Large intestine (tissue), 3 donors: ENCODE measurements at regions not wholly inside any gene's neighbourhood (a gene's known extent, or its start where the extent isn't known, plus 50 kb on each side); places are given as distances from the start of the nearest gene placed in this dataset.

Source experiments
- DNase-seq, 2 donors: peaks; one replicate each; pipeline versions ENCODE4 v3.0.0 to v3.0.0-alpha.2; 2013
- H3K27ac ChIP-seq: one replicate; pipeline ENCODE4 v1.5.1; 2013; ENCODE audit warnings: low read length
- H3K27me3 ChIP-seq: 2 replicates; pipeline ENCODE4 v1.6.1; 2013; ENCODE audit warnings: low read length; ENCODE audit not compliant: control insufficient read depth, insufficient read depth
- H3K36me3 ChIP-seq: 2 replicates; pipeline ENCODE4 v1.6.1; 2013; ENCODE audit warnings: low read length; ENCODE audit not compliant: control insufficient read depth, insufficient read depth
- H3K4me1 ChIP-seq: one replicate; pipeline ENCODE4 v1.6.1; 2013; ENCODE audit warnings: low read length; ENCODE audit not compliant: control insufficient read depth, insufficient read depth
- H3K4me3 ChIP-seq: one replicate; pipeline ENCODE4 v1.5.1; 2013; ENCODE audit warnings: low read length
- H3K9me3 ChIP-seq: one replicate; pipeline ENCODE4 v1.6.1; 2013; ENCODE audit warnings: mild to moderate bottlenecking, low read depth, low read length, moderate library complexity; ENCODE audit not compliant: control insufficient read depth
- WGBS: methylation state at CpG from one replicate; pipeline ENCODE4 v1.1.5; 2013; ENCODE audit warnings: low lambda C conversion rate; ENCODE audit not compliant: insufficient coverage; 5-methylcytosine and 5-hydroxymethylcytosine counted together

GRCh38 chr2:145595296-145595695, 1075.4 kb upstream of the ZEB2 start:
- H3K4me1 ChIP-seq, result no peaks in the 10 kb centered on the region
- H3K4me3 ChIP-seq, result no peak overlapping the region
- H3K27me3 ChIP-seq, result no peaks in the 10 kb centered on the region
- no peaks in the 10 kb centered on the region for H3K36me3 ChIP-seq
- no peaks in the 10 kb centered on the region for H3K9me3 ChIP-seq
- no peak for DNase-seq
- 100% methylated on average over 1 of the region's 3 CpGs for WGBS
- no peak overlapping the region for H3K27ac ChIP-seq

GRCh38 chr2:145593991-145594614, 1074.2 kb upstream of the ZEB2 start:
- WGBS, result no CpG with 5 or more reads among the region's 2 CpGs
- H3K27me3 ChIP-seq, result no peaks in the 10 kb centered on the region
- H3K4me1 ChIP-seq, result no peaks in the 10 kb centered on the region
- H3K36me3 ChIP-seq, result no peaks in the 10 kb centered on the region
- H3K4me3 ChIP-seq, result no peak overlapping the region
- no peak overlapping the region for H3K27ac ChIP-seq
- H3K9me3 ChIP-seq, result no peaks in the 10 kb centered on the region
- no peak for DNase-seq

- no peak for DNase-seq
- 89% methylated on average over 1 of the region's 1 CpG for WGBS
- Histone ChIP-seq H3K4me1 (no peaks in the 10 kb centered on the region), H3K27me3 (no peaks in the 10 kb centered on the region), H3K27ac (no peak overlapping the region), H3K36me3 (no peaks in the 10 kb centered on the region), H3K9me3 (no peaks in the 10 kb centered on the region), H3K4me3 (no peak overlapping the region)
Observed at GRCh38 chr2:145593280-145593679, 1073.4 kb upstream of the ZEB2 start.

GRCh38 chr2:145592361-145592760, 1072.4 kb upstream of the ZEB2 start:
- Histone ChIP-seq H3K27ac (no peak overlapping the region), H3K27me3 (no peaks in the 10 kb centered on the region), H3K36me3 (no peaks in the 10 kb centered on the region), H3K4me3 (no peak overlapping the region), H3K4me1 (no peaks in the 10 kb centered on the region), H3K9me3 (no peaks in the 10 kb centered on the region)
- WGBS, result no CpG with 5 or more reads among the region's 1 CpG
- no peak for DNase-seq

- Histone ChIP-seq H3K36me3 (no peaks in the 10 kb centered on the region), H3K27me3 (no peaks in the 10 kb centered on the region), H3K27ac (no peak overlapping the region), H3K4me1 (no peaks in the 10 kb centered on the region), H3K9me3 (no peaks in the 10 kb centered on the region), H3K4me3 (no peak overlapping the region)
- no peak for DNase-seq
- 80% methylated on average over 1 of the region's 3 CpGs for WGBS
Observed at GRCh38 chr2:145591109-145591809, 1071.3 kb upstream of the ZEB2 start.

GRCh38 chr2:145587922-145588321, 1068.0 kb upstream of the ZEB2 start:
- no peak for DNase-seq
- Histone ChIP-seq H3K27me3 (no peaks in the 10 kb centered on the region), H3K4me1 (no peaks in the 10 kb centered on the region), H3K27ac (no peak overlapping the region), H3K4me3 (no peak overlapping the region), H3K36me3 (no peaks in the 10 kb centered on the region), H3K9me3 (no peaks in the 10 kb centered on the region)
- WGBS, result 100% methylated on average over 1 of the region's 3 CpGs

- Histone ChIP-seq H3K4me1 (no peaks in the 10 kb centered on the region), H3K27ac (no peak overlapping the region), H3K4me3 (no peak overlapping the region), H3K27me3 (no peaks in the 10 kb centered on the region), H3K36me3 (no peaks in the 10 kb centered on the region), H3K9me3 (no peaks in the 10 kb centered on the region)
- no peak for DNase-seq
- WGBS, result 86% methylated on average over 1 of the region's 1 CpG
Observed at GRCh38 chr2:145584353-145584752, 1064.4 kb upstream of the ZEB2 start.

GRCh38 chr2:145573608-145574007, 1053.7 kb upstream of the ZEB2 start:
- Histone ChIP-seq H3K36me3 (no peaks in the 10 kb centered on the region), H3K9me3 (no peaks in the 10 kb centered on the region), H3K27me3 (no peaks in the 10 kb centered on the region), H3K27ac (no peak overlapping the region), H3K4me3 (no peak overlapping the region), H3K4me1 (no peaks in the 10 kb centered on the region)
- DNase-seq, result no peak
- 100% methylated on average over 2 of the region's 5 CpGs for WGBS

- no peak overlapping the region for H3K4me3 ChIP-seq
- DNase-seq, result no peak
- no peak overlapping the region for H3K27ac ChIP-seq
- no peaks in the 10 kb centered on the region for H3K36me3 ChIP-seq
- H3K9me3 ChIP-seq, result no peaks in the 10 kb centered on the region
- H3K27me3 ChIP-seq, result no peaks in the 10 kb centered on the region
- H3K4me1 ChIP-seq, result no peaks in the 10 kb centered on the region
Observed at GRCh38 chr2:145572238-145572637, 1052.3 kb upstream of the ZEB2 start.

- no CpG with 5 or more reads among the region's 2 CpGs for whole genome bisulfite sequencing
- no peak overlapping the region for H3K4me3 ChIP-seq
- H3K4me1 ChIP-seq, result no peaks in the 10 kb centered on the region
- H3K27ac ChIP-seq, result no peak overlapping the region
- DNase-seq, result no peak
- H3K9me3 ChIP-seq, result no peaks in the 10 kb centered on the region
- H3K27me3 ChIP-seq, result no peaks in the 10 kb centered on the region
- no peaks in the 10 kb centered on the region for H3K36me3 ChIP-seq
Observed at GRCh38 chr2:145569108-145569507, 1049.2 kb upstream of the ZEB2 start.
